Smooth muscle cell (in vitro differentiated cells): ENCODE measurements at regions not wholly inside any gene's neighbourhood (a gene's known extent, or its start where the extent isn't known, plus 50 kb on each side); places are given as distances from the start of the nearest gene placed in this dataset.

Experiments used
- DNase-seq: peaks from one replicate; lab custom pipeline; 2025; ENCODE audit not compliant: unreplicated experiment; lab: John Stamatoyannopoulos, UW
- H2AFZ ChIP-seq: fragments of 200-600 bp; sonication (generic); 2 replicates; pipeline ENCODE4 v1.6.0; 2016; ENCODE audit warnings: antibody characterized with exemption, low read depth, mild to moderate bottlenecking
- H3F3A ChIP-seq: fragments of 200-600 bp; sonication (generic); 2 replicates; pipeline ENCODE4 v1.6.0; 2017; ENCODE audit warnings: antibody characterized with exemption, low read depth
- H3K27ac ChIP-seq: fragments of 200-600 bp; sonication (generic); 2 replicates; pipeline ENCODE4 v1.5.1; 2016; ENCODE audit warnings: low read depth, mild to moderate bottlenecking
- H3K27me3 ChIP-seq: fragments of 200-600 bp; sonication (generic); 2 replicates; pipeline ENCODE4 v1.6.1; 2016; ENCODE audit warnings: low read depth, mild to moderate bottlenecking
- H3K36me3 ChIP-seq: fragments of 200-600 bp; sonication (generic); 2 replicates; pipeline ENCODE4 v1.5.1; 2016; ENCODE audit warnings: low read depth
- H3K4me1 ChIP-seq: fragments of 200-600 bp; sonication (generic); 2 replicates; pipeline ENCODE4 v1.5.1; 2016; ENCODE audit warnings: low read depth
- H3K4me2 ChIP-seq: fragments of 200-600 bp; sonication (generic); 2 replicates; pipeline ENCODE4 v1.6.0; 2016; ENCODE audit warnings: mild to moderate bottlenecking
- H3K4me3 ChIP-seq: fragments of 200-600 bp; sonication (generic); 2 replicates; pipeline ENCODE4 v1.5.1; 2016; ENCODE audit warnings: mild to moderate bottlenecking
- H3K79me2 ChIP-seq: fragments of 200-600 bp; sonication (generic); 2 replicates; pipeline ENCODE4 v1.6.0; 2016; ENCODE audit warnings: low read depth, mild to moderate bottlenecking
- H3K9ac ChIP-seq: fragments of 200-600 bp; sonication (generic); 2 replicates; pipeline ENCODE4 v1.6.0; 2016; ENCODE audit warnings: low read depth
- H3K9me3 ChIP-seq: fragments of 200-600 bp; sonication (generic); replicated peaks from 2 replicates; pipeline ENCODE4 v1.5.1; 2016; ENCODE audit warnings: low read depth
- H4K20me1 ChIP-seq: fragments of 200-600 bp; sonication (generic); 2 replicates; pipeline ENCODE4 v1.6.0; 2016; ENCODE audit warnings: low read depth
- WGBS: methylation state at CpG from one replicate; pipeline ENCODE4 v1.1.7; 2016; ENCODE audit warnings: low lambda C conversion rate; 5-methylcytosine and 5-hydroxymethylcytosine counted together
- TF ChIP-seq, protein P1 (sequence below): fragments of 200-600 bp; sonication (generic); IDR thresholded peaks from 2 replicates; pipeline ENCODE4 v1.5.1; 2017; ENCODE audit warnings: borderline replicate concordance, mild to moderate bottlenecking, antibody characterized with exemption; ENCODE audit not compliant: insufficient read depth, poor library complexity, severe bottlenecking

DNA sequence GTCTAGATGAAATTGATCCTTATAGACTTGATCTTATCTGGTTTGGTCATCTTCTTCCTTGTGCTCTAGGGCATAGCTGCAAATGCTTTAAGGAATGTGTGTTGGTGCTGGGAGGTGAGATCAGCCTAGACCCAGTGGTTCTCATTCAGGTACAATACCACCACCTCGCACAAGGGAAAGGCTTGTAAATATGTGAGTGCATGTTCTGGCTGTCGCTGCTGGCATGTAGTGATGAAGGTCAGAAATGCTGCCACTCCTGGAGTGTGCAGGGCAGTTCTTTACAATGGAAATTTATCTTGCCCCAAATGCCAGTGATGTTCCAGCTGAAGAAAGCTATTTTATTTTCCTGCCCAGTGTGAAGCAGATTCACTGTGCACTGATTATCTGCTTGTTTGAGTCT is 900.9 kb downstream of the QKI start:
- Histone ChIP-seq H3K4me1 (no peaks in the 10 kb centered on the region), H3K9ac (no peak overlapping the region), H3K9me3 (no peaks in the 10 kb centered on the region), H3F3A (no peaks in the 10 kb centered on the region), H3K36me3 (no peaks in the 10 kb centered on the region), H2AFZ (no peak overlapping the region), H3K27me3 (no peaks in the 10 kb centered on the region), H3K79me2 (no peaks in the 10 kb centered on the region), H4K20me1 (no peaks in the 10 kb centered on the region), H3K4me3 (no peak overlapping the region), H3K27ac (no peak overlapping the region), H3K4me2 (no peak overlapping the region)
- TF ChIP-seq, protein P1, sequence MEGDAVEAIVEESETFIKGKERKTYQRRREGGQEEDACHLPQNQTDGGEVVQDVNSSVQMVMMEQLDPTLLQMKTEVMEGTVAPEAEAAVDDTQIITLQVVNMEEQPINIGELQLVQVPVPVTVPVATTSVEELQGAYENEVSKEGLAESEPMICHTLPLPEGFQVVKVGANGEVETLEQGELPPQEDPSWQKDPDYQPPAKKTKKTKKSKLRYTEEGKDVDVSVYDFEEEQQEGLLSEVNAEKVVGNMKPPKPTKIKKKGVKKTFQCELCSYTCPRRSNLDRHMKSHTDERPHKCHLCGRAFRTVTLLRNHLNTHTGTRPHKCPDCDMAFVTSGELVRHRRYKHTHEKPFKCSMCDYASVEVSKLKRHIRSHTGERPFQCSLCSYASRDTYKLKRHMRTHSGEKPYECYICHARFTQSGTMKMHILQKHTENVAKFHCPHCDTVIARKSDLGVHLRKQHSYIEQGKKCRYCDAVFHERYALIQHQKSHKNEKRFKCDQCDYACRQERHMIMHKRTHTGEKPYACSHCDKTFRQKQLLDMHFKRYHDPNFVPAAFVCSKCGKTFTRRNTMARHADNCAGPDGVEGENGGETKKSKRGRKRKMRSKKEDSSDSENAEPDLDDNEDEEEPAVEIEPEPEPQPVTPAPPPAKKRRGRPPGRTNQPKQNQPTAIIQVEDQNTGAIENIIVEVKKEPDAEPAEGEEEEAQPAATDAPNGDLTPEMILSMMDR: no peak
- WGBS: 78% methylated on average over 2 of the region's 2 CpGs
- no peak for DNase-seq

DNA sequence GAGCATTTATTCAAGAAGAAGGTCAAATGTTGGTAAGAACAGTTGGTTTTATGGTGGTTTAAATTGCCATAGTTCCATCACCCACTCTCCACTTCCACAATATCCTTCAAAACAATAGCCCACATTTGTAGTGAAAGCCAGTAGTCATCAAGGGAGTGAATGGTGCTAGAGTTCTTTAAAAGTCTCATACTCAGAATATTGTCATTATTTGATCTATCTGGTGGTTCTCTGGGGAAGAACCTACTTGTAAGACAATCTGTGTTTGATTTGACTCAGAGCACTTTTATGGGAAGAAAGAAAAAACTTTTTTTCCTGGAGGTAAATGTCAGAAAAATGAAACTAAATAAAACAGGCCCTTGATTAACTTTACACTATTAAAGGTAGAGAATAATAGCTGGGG is 893.8 kb downstream of the QKI start:
- Histone ChIP-seq H3K4me3 (no peak overlapping the region), H3K79me2 (no peaks in the 10 kb centered on the region), H3K27ac (no peak overlapping the region), H3K4me2 (no peak overlapping the region), H2AFZ (no peak overlapping the region), H3K36me3 (no peaks in the 10 kb centered on the region), H3K9ac (no peak overlapping the region), H4K20me1 (no peaks in the 10 kb centered on the region), H3K9me3 (no peaks in the 10 kb centered on the region), H3K27me3 (no peaks in the 10 kb centered on the region), H3K4me1 (no peaks in the 10 kb centered on the region), H3F3A (no peaks in the 10 kb centered on the region)
- TF ChIP-seq, protein P1: no peak
- DNase-seq: no peak

DNA sequence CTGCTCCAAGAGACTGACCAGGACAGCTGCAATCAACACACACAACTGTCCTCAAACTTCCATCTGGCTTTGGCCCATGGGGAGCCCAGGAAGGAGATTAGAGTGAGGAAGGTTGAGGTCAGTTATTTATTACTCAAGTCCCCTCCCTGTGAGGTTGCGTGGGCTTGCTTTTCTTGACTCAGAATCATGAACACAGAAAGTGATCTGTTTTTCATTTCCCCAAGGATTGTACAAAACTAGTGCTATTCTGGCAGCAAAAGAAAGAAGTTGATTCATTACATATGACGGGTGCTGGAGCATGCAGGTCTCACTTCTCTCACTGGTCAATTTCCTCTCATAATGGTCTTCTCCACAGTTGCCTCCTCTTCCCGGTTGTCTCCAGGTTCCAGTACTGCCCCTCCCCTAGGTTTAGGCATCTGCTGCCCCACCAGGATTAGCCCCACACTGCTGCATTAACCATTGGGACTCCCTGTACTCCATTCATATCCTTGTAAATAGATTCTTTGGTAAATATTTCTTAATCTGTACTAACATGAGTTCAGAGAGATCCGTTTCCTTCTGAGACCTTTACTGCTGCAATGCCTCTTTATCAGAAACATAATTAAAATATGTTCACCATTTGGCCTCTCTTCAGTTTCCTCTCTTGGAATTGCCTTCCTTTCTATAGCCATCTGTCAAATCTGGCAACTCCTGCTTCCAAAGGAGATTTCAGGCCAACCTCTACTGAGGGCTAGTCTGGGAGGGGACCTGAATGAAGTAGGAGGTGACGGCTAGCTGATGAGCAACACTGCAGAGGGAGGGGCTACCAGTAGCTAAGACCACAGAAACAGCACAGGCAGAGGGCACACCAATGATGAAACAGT is 888.8 kb downstream of the QKI start:
- no peak overlapping the region for H2AFZ ChIP-seq
- no peaks in the 10 kb centered on the region for H3K36me3 ChIP-seq
- DNase-seq: no peak
- no peaks in the 10 kb centered on the region for H4K20me1 ChIP-seq
- H3K4me3 ChIP-seq: no peak overlapping the region
- no peaks in the 10 kb centered on the region for H3K9me3 ChIP-seq
- H3K9ac ChIP-seq: no peak overlapping the region
- 72% methylated on average over 5 of the region's 5 CpGs for WGBS
- H3K27me3 ChIP-seq: no peaks in the 10 kb centered on the region
- H3K79me2 ChIP-seq: no peaks in the 10 kb centered on the region
- no peak overlapping the region for H3K4me2 ChIP-seq
- H3K27ac ChIP-seq: no peak overlapping the region
- no peaks in the 10 kb centered on the region for H3K4me1 ChIP-seq
- no peaks in the 10 kb centered on the region for H3F3A ChIP-seq
- TF ChIP-seq, protein P1: no peak

DNA sequence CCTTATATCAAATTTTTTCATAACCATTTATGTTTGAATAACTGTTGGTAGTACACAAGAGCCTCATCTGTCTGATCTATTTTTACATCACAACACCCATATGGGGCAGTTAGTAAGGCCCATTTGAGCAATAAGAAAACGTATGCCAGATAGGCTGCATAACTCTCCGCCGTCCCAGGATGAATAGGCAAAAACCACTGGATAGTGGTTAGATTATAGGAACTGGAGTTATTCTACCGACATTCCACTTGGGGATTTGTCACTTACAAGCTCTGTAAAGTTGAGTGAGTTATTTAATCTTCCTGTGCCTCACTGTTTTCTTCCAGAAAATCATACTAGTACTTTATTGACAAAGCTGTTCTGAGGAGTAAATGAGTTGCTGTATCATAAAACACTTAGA is 881.9 kb downstream of the QKI start:
- WGBS: 53% methylated on average over 4 of the region's 4 CpGs
- Histone ChIP-seq H4K20me1 (no peaks in the 10 kb centered on the region), H3F3A (no peaks in the 10 kb centered on the region), H3K4me2 (no peak overlapping the region), H2AFZ (no peak overlapping the region), H3K4me1 (no peaks in the 10 kb centered on the region), H3K4me3 (no peak overlapping the region), H3K36me3 (no peaks in the 10 kb centered on the region), H3K27ac (no peak overlapping the region), H3K79me2 (no peaks in the 10 kb centered on the region), H3K9me3 (no peaks in the 10 kb centered on the region), H3K9ac (no peak overlapping the region), H3K27me3 (no peaks in the 10 kb centered on the region)
- TF ChIP-seq, protein P1: no peak
- DNase-seq: no peak
